OCI-LY1 (cell line): ENCODE measurements at regions not wholly inside any gene's neighbourhood (a gene's known extent, or its start where the extent isn't known, plus 50 kb on each side); places are given as distances from the start of the nearest gene placed in this dataset.

Experiments
- CTCF ChIP-seq: fragments of 200-600 bp; sonication (generic), shearing (Covaris generic); IDR thresholded peaks from 2 replicates; pipeline ENCODE4 v1.5.1; 2017; ENCODE audit warnings: mild to moderate bottlenecking, antibody characterized with exemption, low read length, moderate library complexity, mixed read lengths
- EZH2 ChIP-seq: fragments of 200-600 bp; sonication (generic), shearing (Covaris generic); IDR thresholded peaks from 2 replicates; pipeline ENCODE4 v1.8.0; 2017; ENCODE audit warnings: borderline replicate concordance, mixed run types, mild to moderate bottlenecking, antibody characterized with exemption, low read length, moderate library complexity, mixed read lengths

DNA sequence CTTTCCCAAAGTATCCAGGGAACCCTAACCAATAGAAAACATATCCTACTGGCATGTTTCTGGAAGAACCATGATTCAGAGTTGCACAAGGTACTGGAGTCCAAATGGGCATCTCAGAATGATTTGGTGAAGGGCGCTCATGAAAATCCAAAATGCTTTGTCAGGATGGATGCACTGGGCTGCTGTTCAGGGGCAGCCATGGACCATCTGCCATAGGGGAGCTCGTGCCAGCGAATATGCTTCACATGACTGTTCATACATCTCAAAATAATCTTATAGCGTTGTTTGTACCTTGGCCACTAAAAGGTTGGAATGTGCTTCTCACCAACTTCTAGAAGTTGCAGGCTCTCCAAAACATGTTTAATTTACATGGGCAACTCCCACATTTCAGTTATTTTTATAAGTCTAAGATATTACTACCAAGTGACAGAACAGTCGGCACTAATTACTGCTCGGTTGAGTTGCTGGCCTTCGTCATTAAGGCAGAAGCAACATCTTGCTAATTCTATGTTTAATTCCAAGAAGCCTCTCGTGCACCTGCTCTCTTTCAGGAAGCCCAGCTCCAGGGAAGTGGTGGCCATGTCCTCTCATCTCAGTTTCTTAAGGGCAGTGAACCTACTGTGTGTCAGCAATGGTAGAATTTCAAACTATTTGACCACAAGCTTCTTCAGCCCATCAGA lies 1497.7 kb downstream of the TBC1D22A start:
- no peak for TF ChIP-seq CTCF
- TF ChIP-seq EZH2, result no peak
